ENCODE measurements at regions not wholly inside any gene's neighbourhood (a gene's known extent, or its start where the extent isn't known, plus 50 kb on each side); places are given as distances from the start of the nearest gene placed in this dataset.

DNA sequence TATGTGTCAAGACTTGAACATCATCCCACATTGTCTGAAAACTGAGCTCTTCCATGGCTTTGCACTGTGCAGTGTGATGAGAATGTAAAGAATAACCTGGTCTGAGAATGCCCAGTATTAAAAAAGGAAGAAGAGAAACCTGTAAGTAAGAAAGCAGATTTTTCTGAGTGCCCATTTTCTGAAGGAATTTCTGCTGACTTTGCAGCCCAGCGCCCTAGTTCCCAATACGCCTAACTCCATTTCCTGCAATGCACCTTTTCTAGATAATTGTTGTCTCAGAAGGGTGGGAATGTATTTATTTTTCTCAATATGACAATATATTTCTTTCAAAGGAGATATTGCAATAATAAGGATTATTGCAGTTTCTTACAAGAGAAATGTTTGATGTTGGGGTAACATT is 231.5 kb downstream of the HAO1 start:
- H3K4me3 ChIP-seq = no peak overlapping the region
- TF ChIP-seq POLR2A (IDR thresholded peaks at IDR 0.05) (no peak), CTCF (IDR thresholded peaks at IDR 0.05) (no peak), EP300 (IDR thresholded peaks at IDR 0.05) (no peak)
- peaks cover 0 to 7% (median 0%) of the 10 kb centered on the region in 4 donors for H3K9me3 ChIP-seq
- H3K4me1 ChIP-seq = no peaks in the 10 kb centered on the region
- no peaks in the 10 kb centered on the region for H3K27me3 ChIP-seq
- 88 to 89% methylated on average over 2 of the region's 2 CpGs for WGBS, 2 donors
- DNase-seq (ENCODE audit: low spot score in 2 of 2) = no peak
- H3K27ac ChIP-seq = no peak overlapping the region
- H3K36me3 ChIP-seq = no peaks in the 10 kb centered on the region

DNA sequence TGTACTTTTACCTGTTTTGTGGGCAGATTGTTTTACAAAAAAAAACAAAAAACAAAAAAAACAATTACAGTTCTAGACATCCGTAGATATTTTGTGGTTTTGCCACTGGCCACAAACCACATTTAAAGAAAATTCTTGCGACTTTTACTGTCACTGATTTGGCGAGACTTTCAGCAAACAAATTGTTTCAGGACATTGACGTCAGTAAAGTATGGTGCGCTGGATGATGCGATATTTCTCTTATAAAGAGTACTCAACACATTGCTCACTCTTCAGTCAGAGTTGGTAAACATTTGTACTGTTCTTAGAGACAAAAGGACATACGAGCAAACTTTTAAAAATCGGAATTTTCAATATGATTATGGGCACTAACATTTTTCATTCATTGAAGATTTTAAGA is 229.8 kb downstream of the HAO1 start:
- Histone ChIP-seq H3K27me3 (no peaks in the 10 kb centered on the region), H3K9me3 (peaks cover 0 to 7% (median 0%) of the 10 kb centered on the region in 4 donors), H3K36me3 (no peaks in the 10 kb centered on the region), H3K4me1 (no peaks in the 10 kb centered on the region), H3K4me3 (no peak overlapping the region), H3K27ac (no peak overlapping the region)
- 88 to 92% methylated on average over 8 of the region's 8 CpGs for WGBS, 2 donors
- TF ChIP-seq POLR2A (IDR thresholded peaks at IDR 0.05) (no peak), CTCF (IDR thresholded peaks at IDR 0.05) (no peak), EP300 (IDR thresholded peaks at IDR 0.05) (no peak)
- DNase-seq (ENCODE audit: low spot score in 2 of 2) = no peak

- Histone ChIP-seq H3K9me3 (peaks cover 0 to 7% (median 0%) of the 10 kb centered on the region in 4 donors), H3K27ac (no peak overlapping the region), H3K27me3 (no peaks in the 10 kb centered on the region), H3K4me3 (no peak overlapping the region), H3K4me1 (no peaks in the 10 kb centered on the region), H3K36me3 (no peaks in the 10 kb centered on the region)
- TF ChIP-seq CTCF (IDR thresholded peaks at IDR 0.05) (no peak), EP300 (IDR thresholded peaks at IDR 0.05) (no peak), POLR2A (IDR thresholded peaks at IDR 0.05) (no peak)
- 80 to 91% methylated on average over 1 of the region's 1 CpG for WGBS, 2 donors
- no peak for DNase-seq (ENCODE audit: low spot score in 2 of 2)
Measured at GRCh38 chr20:7712661-7713060, 227.6 kb downstream of the HAO1 start.

DNA sequence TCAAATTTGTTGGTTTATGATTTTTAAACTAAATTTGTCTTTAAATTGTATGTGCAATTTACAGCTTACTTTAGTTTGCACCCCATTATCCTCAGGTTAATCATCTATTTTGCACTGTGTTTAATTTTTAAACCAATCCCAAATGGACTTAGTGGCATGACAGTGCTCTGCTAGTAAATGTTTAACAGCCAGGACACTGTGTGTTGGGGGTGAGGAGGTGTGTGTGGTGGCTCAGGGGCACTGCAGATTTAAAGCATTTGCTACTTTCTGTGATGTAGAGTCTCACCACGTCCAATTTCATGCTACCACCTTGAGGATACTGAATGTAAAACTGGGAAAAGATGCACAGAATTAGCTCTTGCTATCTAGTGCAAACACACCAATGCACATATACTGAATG is 225.7 kb downstream of the HAO1 start:
- Histone ChIP-seq H3K4me1 (no peaks in the 10 kb centered on the region), H3K27ac (no peak overlapping the region), H3K9me3 (peaks cover 0 to 7% (median 0%) of the 10 kb centered on the region in 4 donors), H3K4me3 (no peak overlapping the region), H3K36me3 (no peaks in the 10 kb centered on the region), H3K27me3 (no peaks in the 10 kb centered on the region)
- DNase-seq (ENCODE audit: low spot score in 2 of 2) = no peak
- 19 to 38% methylated on average over 1 of the region's 1 CpG for WGBS, 2 donors
- TF ChIP-seq POLR2A (IDR thresholded peaks at IDR 0.05) = no peak
- no peak for TF ChIP-seq EP300 (IDR thresholded peaks at IDR 0.05)
- no peak for TF ChIP-seq CTCF (IDR thresholded peaks at IDR 0.05)

DNA sequence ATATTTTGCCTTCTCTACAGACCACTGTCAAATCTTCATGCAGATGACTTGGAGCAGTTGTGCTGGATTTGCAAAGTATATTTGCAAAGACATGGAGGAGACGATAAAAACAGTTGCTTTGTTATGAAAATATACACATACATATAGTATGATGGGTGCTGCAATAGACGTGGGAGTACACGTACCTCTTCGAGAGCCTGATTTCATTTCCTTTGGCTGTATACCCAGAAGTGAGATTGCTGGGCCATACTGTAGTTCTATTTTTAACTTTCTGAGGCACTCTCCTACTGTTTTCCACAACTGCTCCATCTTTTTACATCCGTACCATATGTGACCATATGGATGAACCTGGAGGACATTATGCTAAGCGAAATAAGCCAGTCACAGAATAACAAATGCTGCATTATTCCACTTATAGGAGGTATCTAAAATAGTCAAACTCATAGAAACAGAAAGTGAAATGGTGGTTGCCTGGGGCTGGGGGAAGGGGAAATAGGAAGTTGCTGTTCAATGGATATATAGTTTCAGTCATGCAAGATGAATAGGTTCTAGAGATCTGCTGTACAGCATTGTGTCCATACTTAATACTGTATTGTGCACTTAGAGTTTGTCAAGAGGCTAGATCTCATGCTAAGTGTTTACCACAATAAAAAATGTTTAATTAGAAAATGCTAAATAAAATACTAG is 223.8 kb downstream of the HAO1 start:
- peaks cover 0 to 7% (median 0%) of the 10 kb centered on the region in 4 donors for H3K9me3 ChIP-seq
- no peak overlapping the region for H3K4me3 ChIP-seq
- H3K27ac ChIP-seq = no peak overlapping the region
- TF ChIP-seq CTCF (IDR thresholded peaks at IDR 0.05) (no peak), POLR2A (IDR thresholded peaks at IDR 0.05) (no peak), EP300 (IDR thresholded peaks at IDR 0.05) (no peak)
- 48 to 50% methylated on average over 6 of the region's 6 CpGs for WGBS, 2 donors
- H3K4me1 ChIP-seq = no peaks in the 10 kb centered on the region
- H3K27me3 ChIP-seq = no peaks in the 10 kb centered on the region
- no peaks in the 10 kb centered on the region for H3K36me3 ChIP-seq
- no peak for DNase-seq (ENCODE audit: low spot score in 2 of 2)

All from tibial nerve (tissue), 4 donors.